DOHH2 (cell line): ENCODE measurements at regions not wholly inside any gene's neighbourhood (a gene's known extent, or its start where the extent isn't known, plus 50 kb on each side); places are given as distances from the start of the nearest gene placed in this dataset.

Experiments used
- H3F3A ChIP-seq: fragments of 200-600 bp; sonication (generic), shearing (Covaris generic); 2 replicates; pipeline ENCODE4 v1.6.0; 2016; ENCODE audit warnings: antibody characterized with exemption, mild to moderate bottlenecking; ENCODE audit not compliant: control insufficient read depth, insufficient read depth
- H3K27ac ChIP-seq: fragments of 200-600 bp; sonication (generic); 2 replicates; pipeline ENCODE4 v1.5.1; 2014; ENCODE audit warnings: low read depth, mild to moderate bottlenecking, low read length, moderate library complexity
- H3K27me3 ChIP-seq: fragments of 200-600 bp; sonication (generic); 2 replicates; pipeline ENCODE4 v1.6.1; 2014; ENCODE audit warnings: mild to moderate bottlenecking, low read length, mixed read lengths; ENCODE audit not compliant: control insufficient read depth
- H3K36me3 ChIP-seq: fragments of 200-600 bp; sonication (generic); 2 replicates; pipeline ENCODE4 v1.6.1; 2014; ENCODE audit warnings: mild to moderate bottlenecking, low read length, moderate library complexity, mixed read lengths; ENCODE audit not compliant: control insufficient read depth
- H3K4me1 ChIP-seq: fragments of 200-600 bp; sonication (generic); 2 replicates; pipeline ENCODE4 v1.6.1; 2014; ENCODE audit warnings: mild to moderate bottlenecking, low read length, mixed read lengths; ENCODE audit not compliant: control insufficient read depth
- H3K4me2 ChIP-seq: fragments of 200-600 bp; sonication (generic); 2 replicates; pipeline ENCODE4 v1.6.0; 2014; ENCODE audit warnings: mild to moderate bottlenecking, low read length, moderate library complexity
- H3K4me3 ChIP-seq: fragments of 200-600 bp; sonication (generic); 2 replicates; pipeline ENCODE4 v1.5.1; 2014; ENCODE audit warnings: mild to moderate bottlenecking, low read length, mixed read lengths
- H3K79me2 ChIP-seq: fragments of 200-600 bp; sonication (generic); 2 replicates; pipeline ENCODE4 v1.6.1; 2014; ENCODE audit warnings: mild to moderate bottlenecking, low read length, mixed read lengths; ENCODE audit not compliant: control insufficient read depth
- H3K9me2 ChIP-seq: fragments of 200-600 bp; sonication (generic); replicated peaks from 2 replicates; pipeline ENCODE4 v1.6.1; 2014; ENCODE audit warnings: mild to moderate bottlenecking, low read length, mixed read lengths; ENCODE audit not compliant: control insufficient read depth
- H3K9me3 ChIP-seq: fragments of 200-600 bp; sonication (generic); 2 replicates; pipeline ENCODE4 v1.6.1; 2014; ENCODE audit warnings: antibody characterized with exemption, low read length, mixed read lengths; ENCODE audit not compliant: control insufficient read depth, insufficient read depth
- H4K20me1 ChIP-seq: fragments of 200-600 bp; sonication (generic); 2 replicates; pipeline ENCODE4 v1.6.0; 2014; ENCODE audit warnings: low read depth, mild to moderate bottlenecking, antibody characterized with exemption, low read length, moderate library complexity; ENCODE audit not compliant: control insufficient read depth, insufficient read depth
- EZH2phosphoT487 ChIP-seq: fragments of 200-600 bp; sonication (generic); IDR thresholded peaks from 2 replicates; pipeline ENCODE4 v1.6.1; 2017; ENCODE audit warnings: borderline replicate concordance, mild to moderate bottlenecking, antibody characterized with exemption, low read length, moderate library complexity, mixed read lengths
- TF ChIP-seq, protein P1 (sequence below): fragments of 200-600 bp; sonication (generic); IDR thresholded peaks from one replicate; pipeline ENCODE4 v1.5.1; 2014; ENCODE audit warnings: antibody characterized with exemption, mild to moderate bottlenecking, low read depth, low read length; ENCODE audit not compliant: poor library complexity, severe bottlenecking

- Histone ChIP-seq H3K27ac (no peak overlapping the region), H3K9me3 (no peaks in the 10 kb centered on the region), H4K20me1 (no peaks in the 10 kb centered on the region), H3K4me3 (no peak overlapping the region), H3F3A (no peaks in the 10 kb centered on the region), H3K36me3 (no peaks in the 10 kb centered on the region), H3K79me2 (no peaks in the 10 kb centered on the region), H3K27me3 (no peaks in the 10 kb centered on the region), H3K9me2 (no peaks in the 10 kb centered on the region), H3K4me2 (no peak overlapping the region), H3K4me1 (no peaks in the 10 kb centered on the region)
- TF ChIP-seq, protein P1, sequence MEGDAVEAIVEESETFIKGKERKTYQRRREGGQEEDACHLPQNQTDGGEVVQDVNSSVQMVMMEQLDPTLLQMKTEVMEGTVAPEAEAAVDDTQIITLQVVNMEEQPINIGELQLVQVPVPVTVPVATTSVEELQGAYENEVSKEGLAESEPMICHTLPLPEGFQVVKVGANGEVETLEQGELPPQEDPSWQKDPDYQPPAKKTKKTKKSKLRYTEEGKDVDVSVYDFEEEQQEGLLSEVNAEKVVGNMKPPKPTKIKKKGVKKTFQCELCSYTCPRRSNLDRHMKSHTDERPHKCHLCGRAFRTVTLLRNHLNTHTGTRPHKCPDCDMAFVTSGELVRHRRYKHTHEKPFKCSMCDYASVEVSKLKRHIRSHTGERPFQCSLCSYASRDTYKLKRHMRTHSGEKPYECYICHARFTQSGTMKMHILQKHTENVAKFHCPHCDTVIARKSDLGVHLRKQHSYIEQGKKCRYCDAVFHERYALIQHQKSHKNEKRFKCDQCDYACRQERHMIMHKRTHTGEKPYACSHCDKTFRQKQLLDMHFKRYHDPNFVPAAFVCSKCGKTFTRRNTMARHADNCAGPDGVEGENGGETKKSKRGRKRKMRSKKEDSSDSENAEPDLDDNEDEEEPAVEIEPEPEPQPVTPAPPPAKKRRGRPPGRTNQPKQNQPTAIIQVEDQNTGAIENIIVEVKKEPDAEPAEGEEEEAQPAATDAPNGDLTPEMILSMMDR: no peak
- TF ChIP-seq EZH2phosphoT487: no peak
Observed at GRCh38 chr2:120892967-120893667, 157.4 kb downstream of the GLI2 start.

DNA sequence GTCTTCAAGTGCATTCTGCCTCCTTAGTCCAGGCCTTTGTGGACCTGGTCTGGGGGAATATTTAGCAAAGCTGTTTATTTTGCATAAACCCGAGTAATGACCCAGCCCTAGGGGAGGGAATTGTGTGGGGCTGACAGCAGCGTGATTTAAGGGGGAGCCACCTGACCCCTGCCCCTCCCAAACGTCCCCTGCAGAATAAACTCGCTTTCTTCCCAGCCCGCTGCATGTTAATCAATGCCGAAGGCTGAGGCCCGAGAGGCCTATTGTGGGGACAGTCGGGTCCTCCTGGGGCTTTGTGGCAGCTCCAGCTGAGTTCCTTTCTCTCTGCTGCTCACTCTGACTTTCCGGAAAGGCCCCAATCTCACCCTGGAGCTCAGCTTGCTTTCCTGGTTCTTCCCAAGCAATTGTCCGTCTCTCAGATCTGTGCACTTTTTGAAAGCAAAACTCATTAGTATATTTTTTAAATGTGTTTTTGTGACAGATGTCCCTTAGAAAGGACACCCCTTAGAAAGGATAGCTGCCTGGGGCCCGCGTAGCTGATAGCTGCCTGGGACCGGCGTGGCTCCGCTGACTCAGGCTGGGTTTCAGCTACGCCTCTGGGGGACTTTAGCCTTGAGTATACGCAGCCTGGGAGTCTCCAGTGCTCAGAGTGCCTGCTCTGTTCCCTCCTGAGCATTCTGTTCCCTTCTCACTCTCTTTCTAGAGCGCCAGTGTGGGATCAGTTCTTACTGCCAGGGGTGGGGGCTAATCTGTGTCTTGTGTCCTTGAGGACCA is 158.3 kb downstream of the GLI2 start:
- Histone ChIP-seq H3K27ac (no peak overlapping the region), H4K20me1 (no peaks in the 10 kb centered on the region), H3K9me3 (no peaks in the 10 kb centered on the region), H3K4me3 (no peak overlapping the region), H3K79me2 (no peaks in the 10 kb centered on the region), H3F3A (no peaks in the 10 kb centered on the region), H3K9me2 (no peaks in the 10 kb centered on the region), H3K4me1 (no peaks in the 10 kb centered on the region), H3K4me2 (no peak overlapping the region), H3K27me3 (no peaks in the 10 kb centered on the region), H3K36me3 (no peaks in the 10 kb centered on the region)
- no peak for TF ChIP-seq EZH2phosphoT487
- TF ChIP-seq, protein P1: no peak

- Histone ChIP-seq H3K9me2 (no peaks in the 10 kb centered on the region), H3K27ac (no peak overlapping the region), H3K79me2 (no peaks in the 10 kb centered on the region), H3F3A (no peaks in the 10 kb centered on the region), H3K4me3 (no peak overlapping the region), H4K20me1 (no peaks in the 10 kb centered on the region), H3K9me3 (no peaks in the 10 kb centered on the region), H3K36me3 (no peaks in the 10 kb centered on the region), H3K4me2 (no peak overlapping the region), H3K4me1 (no peaks in the 10 kb centered on the region), H3K27me3 (no peaks in the 10 kb centered on the region)
- TF ChIP-seq, protein P1: no peak
- no peak for TF ChIP-seq EZH2phosphoT487
Observed at GRCh38 chr2:120894966-120895365, 159.3 kb downstream of the GLI2 start.
